ENCODE measurements at regions not wholly inside any gene's neighbourhood (a gene's known extent, or its start where the extent isn't known, plus 50 kb on each side); places are given as distances from the start of the nearest gene placed in this dataset.

DNA sequence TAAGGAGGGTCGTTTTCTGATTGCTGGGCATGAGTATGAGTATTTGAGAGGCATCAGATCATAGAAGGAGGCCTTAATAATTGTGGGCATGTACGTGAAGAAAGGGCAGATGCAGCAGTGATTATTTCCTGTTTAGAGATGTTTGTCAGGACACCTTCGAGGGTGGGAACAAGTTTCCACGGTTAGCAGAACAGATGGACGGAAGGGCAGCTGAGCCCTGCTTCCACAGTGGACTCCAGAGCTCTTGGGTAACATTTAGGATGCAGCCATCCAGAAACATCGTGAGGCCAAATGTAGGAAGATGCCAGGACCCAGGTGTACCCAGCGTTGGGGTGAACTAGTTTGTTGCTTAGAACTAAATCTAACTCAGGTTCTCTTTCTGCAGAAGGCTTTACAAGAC, 231.3 kb upstream of the FAT1 start:
- no peak overlapping the region for H3K4me3 ChIP-seq (ENCODE audit: insufficient read depth, low read depth, low read length)
- no TSS peak for BruUV-seq (replicated peaks)
- H3K4me1 ChIP-seq (ENCODE audit: control insufficient read depth, insufficient read depth, low read length) = peaks cover 2% of the 10 kb centered on the region; the same call in 1 of the 2 replicates
- no peak for ATAC-seq (ENCODE audit: low read depth)
- H3K56ac ChIP-seq (ENCODE audit: extremely low read depth, insufficient read depth, low read length) = no peak overlapping the region
- H2BK20ac ChIP-seq (ENCODE audit: low read depth, low read length) = no peak overlapping the region
- H4K5ac ChIP-seq (ENCODE audit: low read depth, low read length) = no peak overlapping the region
- intact Hi-C loops (cut with micrococcal nuclease) (loop anchor here (5.0 to 10.0 kb wide), 4 partner anchors 320 to 1020 kb away; no protein-coding TSS in a partner anchor), in situ Hi-C loops (cut with MboI; ENCODE audit: low sequenced_read_pairs) (no loop called here), dilution Hi-C loops (cut with HindIII; ENCODE audit: low sequenced_read_pairs, unreplicated experiment) (no loop called here)
- no peak overlapping the region for H4K8ac ChIP-seq (ENCODE audit: low read depth in 2 of 2, low read length in 2 of 2)
- WGBS, 2 experiments (ENCODE audit: extremely low coverage in 2 of 2, insufficient read length in 1 of 2) = 82% methylated on average over 2 of the region's 7 CpGs; no CpG with 5 or more reads in 1 of the 2 experiments
- no peak overlapping the region for H3K23ac ChIP-seq (ENCODE audit: low read depth, low read length)
- no peak overlapping the region for H2BK15ac ChIP-seq (ENCODE audit: low read depth, low read length)
- H3K9me1 ChIP-seq (ENCODE audit: insufficient read depth, low read length) = no peaks in the 10 kb centered on the region
- POLR2A ChIA-PET (ENCODE audit: unreplicated experiment) = no interaction called here
- no peaks in the 10 kb centered on the region for H4K20me1 ChIP-seq (ENCODE audit: insufficient read depth, low read length)
- H3K9ac ChIP-seq (ENCODE audit: low read depth, low read length) = no peak overlapping the region
- H3K18ac ChIP-seq (ENCODE audit: low read depth, low read length) = no peak overlapping the region
- no peak overlapping the region for H2AK5ac ChIP-seq (ENCODE audit: low read depth, low read length)
- no peak overlapping the region for H3K14ac ChIP-seq (replicated peaks; ENCODE audit: low read depth, low read length)
- H3K79me1 ChIP-seq (ENCODE audit: low read depth in 1 of 2, low read length in 2 of 2) = no peaks in the 10 kb centered on the region
- H2BK120ac ChIP-seq (ENCODE audit: low read depth, low read length) = no peak overlapping the region
- no peaks in the 10 kb centered on the region for H3K9me3 ChIP-seq (ENCODE audit: control insufficient read depth, insufficient read depth, low read length)
- no peak overlapping the region for H4K91ac ChIP-seq (ENCODE audit: insufficient read depth, low read depth, low read length)
- no peak overlapping the region for H3K4me2 ChIP-seq (ENCODE audit: low read depth, low read length)
- no peak overlapping the region for H3K4ac ChIP-seq (ENCODE audit: low read depth, low read length)
- no peak overlapping the region for H2AFZ ChIP-seq (replicated peaks; ENCODE audit: low read length, poor library complexity)
- CTCF ChIA-PET = no interaction called here
- H3K27me3 ChIP-seq (ENCODE audit: control insufficient read depth, insufficient read depth, low read length) = no peaks in the 10 kb centered on the region
- H3K27ac ChIP-seq (ENCODE audit: insufficient read depth, low read length) = no peak overlapping the region
- no peak for DNase-seq
- H3K36me3 ChIP-seq (ENCODE audit: control insufficient read depth, insufficient read depth, low read length) = no peaks in the 10 kb centered on the region
- H2BK5ac ChIP-seq (ENCODE audit: low read depth, low read length, poor library complexity, severe bottlenecking) = no peak overlapping the region
- TF ChIP-seq MAZ (IDR thresholded peaks at IDR 0.05; ENCODE audit: borderline replicate concordance, low read depth, low read length) (no peak), RAD21 (IDR thresholded peaks at IDR 0.05; ENCODE audit: low read length) (no peak), CHD1 (IDR thresholded peaks at IDR 0.05; ENCODE audit: low read depth, low read length) (no peak), POLR2A (IDR thresholded peaks at IDR 0.05; ENCODE audit: low read depth, low read length) (no peak), RFX5 (IDR thresholded peaks at IDR 0.05; ENCODE audit: low read depth, low read length) (no peak), BHLHE40 (IDR thresholded peaks at IDR 0.05; ENCODE audit: low read depth, low read length) (no peak)
- TF ChIP-seq, protein P1, sequence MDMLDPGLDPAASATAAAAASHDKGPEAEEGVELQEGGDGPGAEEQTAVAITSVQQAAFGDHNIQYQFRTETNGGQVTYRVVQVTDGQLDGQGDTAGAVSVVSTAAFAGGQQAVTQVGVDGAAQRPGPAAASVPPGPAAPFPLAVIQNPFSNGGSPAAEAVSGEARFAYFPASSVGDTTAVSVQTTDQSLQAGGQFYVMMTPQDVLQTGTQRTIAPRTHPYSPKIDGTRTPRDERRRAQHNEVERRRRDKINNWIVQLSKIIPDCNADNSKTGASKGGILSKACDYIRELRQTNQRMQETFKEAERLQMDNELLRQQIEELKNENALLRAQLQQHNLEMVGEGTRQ (IDR thresholded peaks at IDR 0.05; ENCODE audit: low read depth, low read length) = no peak
- TF ChIP-seq, protein P2, sequence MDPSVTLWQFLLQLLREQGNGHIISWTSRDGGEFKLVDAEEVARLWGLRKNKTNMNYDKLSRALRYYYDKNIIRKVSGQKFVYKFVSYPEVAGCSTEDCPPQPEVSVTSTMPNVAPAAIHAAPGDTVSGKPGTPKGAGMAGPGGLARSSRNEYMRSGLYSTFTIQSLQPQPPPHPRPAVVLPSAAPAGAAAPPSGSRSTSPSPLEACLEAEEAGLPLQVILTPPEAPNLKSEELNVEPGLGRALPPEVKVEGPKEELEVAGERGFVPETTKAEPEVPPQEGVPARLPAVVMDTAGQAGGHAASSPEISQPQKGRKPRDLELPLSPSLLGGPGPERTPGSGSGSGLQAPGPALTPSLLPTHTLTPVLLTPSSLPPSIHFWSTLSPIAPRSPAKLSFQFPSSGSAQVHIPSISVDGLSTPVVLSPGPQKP (IDR thresholded peaks at IDR 0.05; ENCODE audit: borderline replicate concordance, low read depth, low read length) = no peak
- H2AK9ac ChIP-seq (replicated peaks; ENCODE audit: low read depth, low read length, poor library complexity) = no peak overlapping the region
